ENCODE measurements at regions not wholly inside any gene's neighbourhood (a gene's known extent, or its start where the extent isn't known, plus 50 kb on each side); places are given as distances from the start of the nearest gene placed in this dataset.

- no peak for TF ChIP-seq EZH2 (IDR thresholded peaks at IDR 0.05; ENCODE audit: borderline replicate concordance, low read depth, low read length, severe bottlenecking)
- no peak for TF ChIP-seq CTCF (IDR thresholded peaks at IDR 0.05; ENCODE audit: borderline replicate concordance, extremely low read depth, low read length, poor library complexity, severe bottlenecking)
Observed at GRCh38 chr3:107251819-107252218, 125.4 kb upstream of the CCDC54 start.
